Liver (tissue), 8 donors: ENCODE measurements at regions not wholly inside any gene's neighbourhood (a gene's known extent, or its start where the extent isn't known, plus 50 kb on each side); places are given as distances from the start of the nearest gene placed in this dataset.

Experiments used
- DNase-seq: peaks from one replicate; pipeline ENCODE4 v3.0.0-alpha.2; 2017; ENCODE audit warnings: low spot score
- H3K27ac ChIP-seq, 2 donors: one replicate each; pipeline ENCODE4 v1.7.0; 2013; ENCODE audit warnings: inconsistent platforms in 2 of 2, low read length in 2 of 2, control low read depth in 1 of 2, low read depth in 1 of 2, mild to moderate bottlenecking in 1 of 2
- H3K27me3 ChIP-seq, 4 donors: one replicate each; pipeline versions ENCODE4 v1.6.1 to v1.7.0; 2013; ENCODE audit warnings: low read length in 3 of 4, inconsistent platforms in 1 of 4, mild to moderate bottlenecking in 1 of 4, moderate library complexity in 1 of 4; ENCODE audit not compliant: control insufficient read depth in 4 of 4, insufficient read depth in 4 of 4
- H3K36me3 ChIP-seq, 4 donors: one replicate each; pipeline versions ENCODE4 v1.6.1 to v1.7.0; 2013; ENCODE audit warnings: low read length in 3 of 4, mild to moderate bottlenecking in 3 of 4, low read depth in 1 of 4, moderate library complexity in 1 of 4; ENCODE audit not compliant: control insufficient read depth in 4 of 4, insufficient read depth in 3 of 4
- H3K4me1 ChIP-seq, 4 donors: one replicate each; pipeline versions ENCODE4 v1.6.1 to v1.7.0; 2013; ENCODE audit warnings: low read length in 3 of 4, mild to moderate bottlenecking in 3 of 4, moderate library complexity in 1 of 4; ENCODE audit not compliant: control insufficient read depth in 4 of 4, insufficient read depth in 4 of 4
- H3K4me3 ChIP-seq, 3 donors: one replicate each; pipeline versions ENCODE4 v1.6.1 to v1.7.0; 2013; ENCODE audit warnings: low read length in 3 of 3, control low read depth in 1 of 3, low read depth in 1 of 3, mild to moderate bottlenecking in 1 of 3
- H3K9ac ChIP-seq, 2 donors: one replicate each; pipeline ENCODE4 v1.7.0; 2013; ENCODE audit warnings: low read length in 2 of 2, mild to moderate bottlenecking in 2 of 2, moderate library complexity in 2 of 2, control low read depth in 1 of 2, low read depth in 1 of 2
- H3K9me3 ChIP-seq, 4 donors: one replicate each; pipeline versions ENCODE4 v1.6.1 to v1.7.0; 2013; ENCODE audit warnings: low read length in 3 of 4; ENCODE audit not compliant: control insufficient read depth in 4 of 4
- CTCF ChIP-seq: fragments of 150-350 bp; IDR thresholded peaks from 2 replicates; pipeline ENCODE4 v1.5.1; 2017; ENCODE audit warnings: improper control_type of control experiment, low read depth, low read length; ENCODE audit not compliant: missing input control
- EGR1 ChIP-seq, 2 donors: IDR thresholded peaks; 2 replicates each; pipeline ENCODE4 v1.6.1; 2016 to 2018; ENCODE audit warnings: antibody characterized with exemption in 2 of 2, low read depth in 2 of 2
- FOXA1 ChIP-seq: IDR thresholded peaks from 2 replicates; pipeline ENCODE4 v1.6.1; 2016; ENCODE audit warnings: antibody characterized with exemption
- FOXA2 ChIP-seq: IDR thresholded peaks from 2 replicates; pipeline ENCODE4 v1.6.1; 2016; ENCODE audit warnings: antibody characterized with exemption
- GABPA ChIP-seq, 2 donors: IDR thresholded peaks in 1 of 2; conservative IDR thresholded peaks in 1 of 2; 2 replicates each; pipeline ENCODE4 v1.6.1; 2016; ENCODE audit warnings: antibody characterized with exemption in 2 of 2, mild to moderate bottlenecking in 1 of 2, moderate library complexity in 1 of 2
- HNF4A ChIP-seq, 2 donors: conservative IDR thresholded peaks; 2 replicates each; pipeline ENCODE4 v1.6.1; 2016; ENCODE audit warnings: antibody characterized with exemption in 2 of 2, mild to moderate bottlenecking in 2 of 2
- HNF4G ChIP-seq: IDR thresholded peaks from 2 replicates; pipeline ENCODE4 v1.6.1; 2016; ENCODE audit warnings: antibody characterized with exemption
- JUND ChIP-seq, 2 donors: IDR thresholded peaks; 2 replicates each; pipeline ENCODE4 v1.6.1; 2016; ENCODE audit warnings: antibody characterized with exemption in 2 of 2
- NR2F2 ChIP-seq: IDR thresholded peaks from 2 replicates; pipeline ENCODE4 v1.6.1; 2016; ENCODE audit warnings: antibody characterized with exemption
- RAD21 ChIP-seq, 2 donors: IDR thresholded peaks; 2 replicates each; pipeline ENCODE4 v1.6.1; 2016; ENCODE audit warnings: antibody characterized with exemption in 2 of 2, mild to moderate bottlenecking in 2 of 2
- REST ChIP-seq: IDR thresholded peaks from 2 replicates; pipeline ENCODE4 v1.6.1; 2016; ENCODE audit warnings: antibody characterized with exemption, mild to moderate bottlenecking
- RXRA ChIP-seq, 2 donors: IDR thresholded peaks; 2 replicates each; pipeline ENCODE4 v1.6.1; 2017 to 2018; ENCODE audit warnings: antibody characterized with exemption in 2 of 2, mild to moderate bottlenecking in 1 of 2
- SP1 ChIP-seq: IDR thresholded peaks from 2 replicates; pipeline ENCODE4 v1.6.1; 2018; ENCODE audit warnings: antibody characterized with exemption, mild to moderate bottlenecking
- TAF1 ChIP-seq: conservative IDR thresholded peaks from 2 replicates; pipeline ENCODE4 v1.6.1; 2016; ENCODE audit warnings: antibody characterized with exemption, mild to moderate bottlenecking
- YY1 ChIP-seq: IDR thresholded peaks from 2 replicates; pipeline ENCODE4 v1.6.1; 2016; ENCODE audit warnings: antibody characterized with exemption, mild to moderate bottlenecking
- WGBS: extraction: QIAGEN DNeasy Blood & Tissue Kit; methylation state at CpG from one replicate; pipeline ENCODE4 v1.1.7; 2013; 5-methylcytosine and 5-hydroxymethylcytosine counted together
- TF ChIP-seq, protein P1 (sequence below): IDR thresholded peaks from 2 replicates; pipeline ENCODE4 v1.6.1; 2016; ENCODE audit warnings: antibody characterized with exemption
- TF ChIP-seq, protein P2 (sequence below): IDR thresholded peaks from 2 replicates; pipeline ENCODE4 v1.6.1; 2016; ENCODE audit warnings: antibody characterized with exemption
- TF ChIP-seq, protein P3 (sequence below): IDR thresholded peaks from 2 replicates; pipeline ENCODE4 v1.6.1; 2016; ENCODE audit warnings: antibody characterized with exemption
- donor health status: healthy.
- donor health status: healthy.
- donor health status: healthy.
- donor health status: healthy.
- donor health status: healthy.

DNA sequence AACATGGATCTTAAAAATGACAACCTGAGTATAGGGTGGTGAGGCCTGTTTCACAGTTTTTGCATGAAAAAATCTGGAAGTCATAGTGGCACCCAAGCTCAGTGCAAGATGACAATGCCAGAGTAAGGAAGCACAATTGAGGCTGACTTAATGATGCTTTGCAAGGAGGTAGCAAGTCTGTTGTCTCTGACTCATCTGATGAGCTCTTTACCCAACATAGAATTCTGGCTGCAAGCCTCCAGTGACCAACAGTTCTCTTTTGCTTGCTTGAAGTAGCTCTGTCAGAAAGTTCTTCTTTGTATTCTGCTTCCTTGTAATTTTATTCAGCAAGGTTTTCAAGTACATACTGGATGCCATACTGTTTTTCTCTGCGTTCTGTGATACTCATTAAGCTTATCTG, 117.1 kb downstream of the FOXD2 start:
- Histone ChIP-seq H3K27ac (no peak overlapping the region), H3K9ac (no peak overlapping the region), H3K4me3 (no peak overlapping the region), H3K27me3 (no peaks in the 10 kb centered on the region), H3K9me3 (no peaks in the 10 kb centered on the region), H3K36me3 (no peaks in the 10 kb centered on the region), H3K4me1 (peaks cover 4 to 13% (median 8%) of the 10 kb centered on the region in 4 donors)
- TF ChIP-seq HNF4A (conservative IDR thresholded peaks at IDR 0.05) (no peak), SP1 (no peak), GABPA (IDR thresholded peaks at IDR 0.05 in 1 of 2, conservative IDR thresholded peaks at IDR 0.05 in 1 of 2) (no peak), CTCF (no peak), NR2F2 (no peak), JUND (IDR thresholded peaks at IDR 0.05) (no peak), REST (no peak), EGR1 (IDR thresholded peaks at IDR 0.05; ENCODE audit: low read depth in 2 of 2) (no peak), FOXA1 (no peak), RXRA (IDR thresholded peaks at IDR 0.05) (no peak), HNF4G (no peak), FOXA2 (no peak), YY1 (no peak), TAF1 (no peak), RAD21 (IDR thresholded peaks at IDR 0.05) (no peak)
- TF ChIP-seq, protein P1, sequence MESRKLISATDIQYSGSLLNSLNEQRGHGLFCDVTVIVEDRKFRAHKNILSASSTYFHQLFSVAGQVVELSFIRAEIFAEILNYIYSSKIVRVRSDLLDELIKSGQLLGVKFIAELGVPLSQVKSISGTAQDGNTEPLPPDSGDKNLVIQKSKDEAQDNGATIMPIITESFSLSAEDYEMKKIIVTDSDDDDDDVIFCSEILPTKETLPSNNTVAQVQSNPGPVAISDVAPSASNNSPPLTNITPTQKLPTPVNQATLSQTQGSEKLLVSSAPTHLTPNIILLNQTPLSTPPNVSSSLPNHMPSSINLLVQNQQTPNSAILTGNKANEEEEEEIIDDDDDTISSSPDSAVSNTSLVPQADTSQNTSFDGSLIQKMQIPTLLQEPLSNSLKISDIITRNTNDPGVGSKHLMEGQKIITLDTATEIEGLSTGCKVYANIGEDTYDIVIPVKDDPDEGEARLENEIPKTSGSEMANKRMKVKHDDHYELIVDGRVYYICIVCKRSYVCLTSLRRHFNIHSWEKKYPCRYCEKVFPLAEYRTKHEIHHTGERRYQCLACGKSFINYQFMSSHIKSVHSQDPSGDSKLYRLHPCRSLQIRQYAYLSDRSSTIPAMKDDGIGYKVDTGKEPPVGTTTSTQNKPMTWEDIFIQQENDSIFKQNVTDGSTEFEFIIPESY = no peak
- TF ChIP-seq, protein P2, sequence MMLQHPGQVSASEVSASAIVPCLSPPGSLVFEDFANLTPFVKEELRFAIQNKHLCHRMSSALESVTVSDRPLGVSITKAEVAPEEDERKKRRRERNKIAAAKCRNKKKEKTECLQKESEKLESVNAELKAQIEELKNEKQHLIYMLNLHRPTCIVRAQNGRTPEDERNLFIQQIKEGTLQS = no peak
- TF ChIP-seq, protein P3, sequence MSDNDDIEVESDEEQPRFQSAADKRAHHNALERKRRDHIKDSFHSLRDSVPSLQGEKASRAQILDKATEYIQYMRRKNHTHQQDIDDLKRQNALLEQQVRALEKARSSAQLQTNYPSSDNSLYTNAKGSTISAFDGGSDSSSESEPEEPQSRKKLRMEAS = no peak
- no peak for DNase-seq
- 81% methylated on average over 1 of the region's 1 CpG for WGBS

DNA sequence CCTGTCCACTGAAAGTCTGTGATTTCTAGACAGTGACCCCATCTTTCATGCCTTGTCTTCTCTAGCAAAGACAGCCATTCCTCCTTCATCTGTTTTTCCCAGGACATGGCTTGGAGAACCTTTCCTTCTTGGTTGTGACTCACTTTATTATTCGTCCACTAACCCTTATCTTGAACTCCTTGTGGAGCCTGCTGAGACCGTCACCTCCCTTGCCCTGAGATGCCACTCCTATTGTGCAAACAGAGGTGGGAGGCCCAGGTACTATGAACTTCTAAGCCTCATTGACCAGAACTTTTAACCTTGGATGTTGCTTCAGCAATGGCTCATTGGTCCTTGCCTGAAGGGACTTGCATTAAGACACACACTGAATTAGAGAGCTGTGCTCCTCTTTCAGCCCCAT, 117.5 kb downstream of the FOXD2 start:
- peaks cover 5 to 17% (median 10%) of the 10 kb centered on the region in 4 donors for H3K4me1 ChIP-seq
- no peak for DNase-seq
- no peak overlapping the region for H3K9ac ChIP-seq
- H3K27ac ChIP-seq = no peak overlapping the region
- H3K27me3 ChIP-seq = no peaks in the 10 kb centered on the region
- 78% methylated on average over 2 of the region's 2 CpGs for WGBS
- no peak overlapping the region for H3K4me3 ChIP-seq
- TF ChIP-seq FOXA1 (no peak), CTCF (no peak), TAF1 (no peak), FOXA2 (no peak), RAD21 (IDR thresholded peaks at IDR 0.05) (no peak), HNF4G (no peak), REST (no peak), HNF4A (conservative IDR thresholded peaks at IDR 0.05) (no peak)
- TF ChIP-seq, protein P2 = no peak
- TF ChIP-seq, protein P3 = no peak
- H3K9me3 ChIP-seq = no peaks in the 10 kb centered on the region
- no peaks in the 10 kb centered on the region for H3K36me3 ChIP-seq
